GM19467 (cell line): ENCODE measurements at regions not wholly inside any gene's neighbourhood (a gene's known extent, or its start where the extent isn't known, plus 50 kb on each side); places are given as distances from the start of the nearest gene placed in this dataset.

ENCODE experiments used
- ATAC-seq: cut with Tn5 transposase; IDR thresholded peaks from one replicate; pipeline ENCODE4 v1.9.1; 2021; ENCODE audit warnings: mild to moderate bottlenecking, moderate library complexity; ENCODE audit not compliant: unreplicated experiment

DNA sequence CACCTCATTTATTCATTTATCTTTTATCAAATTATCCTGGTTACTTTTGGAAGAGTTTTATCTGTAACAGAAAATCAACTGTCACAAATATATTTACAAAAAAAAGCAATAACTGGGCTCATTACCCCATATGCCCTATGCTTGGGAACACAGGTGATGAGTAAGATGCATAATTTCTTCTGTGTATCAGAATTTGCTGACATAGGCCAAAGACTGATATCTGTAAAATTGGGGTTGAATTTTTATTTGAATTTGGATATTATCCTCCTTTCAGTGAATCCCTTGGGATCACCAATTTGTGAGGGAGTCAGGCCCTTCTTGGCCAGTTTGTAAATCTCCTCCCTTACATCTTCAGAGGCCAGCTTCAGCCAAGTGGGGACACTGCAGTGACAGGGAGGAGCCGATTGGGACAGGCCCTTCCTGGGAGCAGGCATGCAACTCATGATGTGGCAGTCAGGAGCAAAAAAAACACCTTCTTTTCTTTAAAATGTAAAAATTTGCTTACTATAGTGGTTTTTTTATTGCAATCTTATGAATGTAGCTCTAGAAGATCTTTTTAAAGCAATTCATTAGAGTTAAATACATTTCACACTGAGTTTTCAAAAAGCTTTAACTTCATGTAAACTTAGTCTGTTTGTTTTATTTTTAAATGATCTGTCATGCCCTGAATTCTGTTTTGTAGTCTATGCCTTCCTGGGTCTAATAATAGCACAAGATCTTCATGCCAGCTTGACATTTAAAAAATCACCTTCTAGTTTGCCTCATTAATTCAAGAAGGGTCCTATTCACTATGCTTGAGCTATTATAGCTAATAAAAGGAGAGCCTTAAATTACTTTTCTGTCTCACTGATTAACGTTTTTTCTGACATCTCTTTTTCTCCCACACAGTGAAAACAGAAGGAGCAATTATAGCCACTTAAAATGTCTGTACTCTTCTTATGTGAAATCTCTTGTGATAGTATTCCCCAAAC, 136.6 kb upstream of the SPRY1 start:
- no peak for ATAC-seq

DNA sequence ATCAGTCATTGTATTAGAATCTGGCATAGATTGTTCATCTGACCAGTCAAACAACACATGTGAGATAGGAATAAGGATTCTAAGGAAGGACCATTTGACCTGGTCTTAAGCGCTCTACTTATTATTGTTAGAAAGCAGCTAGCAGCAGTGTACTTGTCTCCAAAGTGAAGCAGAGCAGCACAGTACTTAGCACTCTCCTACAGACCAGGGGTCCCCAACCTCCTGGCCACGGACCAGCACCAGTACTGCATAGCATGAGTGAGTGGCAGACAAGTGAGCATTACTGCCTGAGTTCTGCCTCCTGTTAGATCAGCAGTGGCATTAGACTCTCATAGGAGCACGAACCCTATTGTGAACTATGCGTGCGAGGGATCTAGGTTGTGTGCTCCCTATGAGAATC, 135.9 kb upstream of the SPRY1 start:
- no peak for ATAC-seq

DNA sequence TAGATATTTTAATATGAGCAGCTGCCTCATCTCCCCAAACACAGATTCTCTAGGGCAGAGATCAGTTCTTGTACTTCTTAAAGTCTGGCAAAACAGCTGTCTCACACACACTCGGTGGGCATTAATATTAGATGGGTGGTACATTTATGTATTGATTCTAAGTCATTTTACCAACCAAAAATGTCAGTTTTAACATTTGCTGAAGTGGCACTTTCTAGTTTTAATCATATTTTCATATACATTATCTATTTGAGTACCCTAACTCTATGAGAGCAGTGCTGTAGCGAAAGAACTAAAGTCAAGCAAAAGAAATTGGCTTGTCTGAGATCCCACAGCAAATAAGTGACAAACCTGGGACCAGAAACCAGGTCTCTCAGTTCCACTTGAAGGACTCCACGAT, 134.5 kb upstream of the SPRY1 start:
- no peak for ATAC-seq

DNA sequence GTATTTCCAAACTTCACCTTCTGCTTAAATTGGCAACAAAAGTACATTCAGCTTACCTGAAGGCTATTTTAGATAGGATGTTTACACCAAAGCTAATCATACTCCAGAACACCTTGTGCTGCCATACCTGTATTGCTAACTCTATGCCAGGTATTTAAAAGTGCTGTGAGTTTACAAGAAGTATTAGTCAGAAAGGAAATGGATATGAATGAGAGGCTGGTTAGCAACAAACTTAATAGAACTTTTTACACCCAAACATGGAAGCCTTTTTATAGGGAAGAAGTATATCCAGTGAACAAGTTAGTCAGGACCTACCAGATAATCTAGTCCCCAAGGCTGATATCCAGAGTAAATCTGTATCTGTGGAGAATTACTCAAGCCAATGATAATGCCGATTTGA, 131.2 kb upstream of the SPRY1 start:
- no peak for ATAC-seq

DNA sequence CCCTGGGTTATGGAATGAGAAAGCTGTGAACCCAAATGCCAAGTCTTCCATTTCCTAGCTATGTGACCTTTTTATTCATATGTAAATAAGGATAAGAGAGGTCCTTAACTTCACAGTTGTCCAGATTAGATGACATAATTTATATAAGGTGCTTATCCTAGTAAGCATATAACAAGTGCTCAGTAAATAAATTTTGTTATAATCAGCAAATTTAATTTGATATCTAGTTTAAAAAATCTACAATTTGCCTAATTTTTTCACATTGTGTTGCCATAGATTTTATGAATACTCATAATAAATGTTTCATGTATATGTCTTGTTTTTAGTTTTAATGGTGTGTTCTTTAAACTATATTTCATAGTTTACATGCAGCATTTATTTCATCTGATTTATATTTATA, 130.4 kb upstream of the SPRY1 start:
- no peak for ATAC-seq

DNA sequence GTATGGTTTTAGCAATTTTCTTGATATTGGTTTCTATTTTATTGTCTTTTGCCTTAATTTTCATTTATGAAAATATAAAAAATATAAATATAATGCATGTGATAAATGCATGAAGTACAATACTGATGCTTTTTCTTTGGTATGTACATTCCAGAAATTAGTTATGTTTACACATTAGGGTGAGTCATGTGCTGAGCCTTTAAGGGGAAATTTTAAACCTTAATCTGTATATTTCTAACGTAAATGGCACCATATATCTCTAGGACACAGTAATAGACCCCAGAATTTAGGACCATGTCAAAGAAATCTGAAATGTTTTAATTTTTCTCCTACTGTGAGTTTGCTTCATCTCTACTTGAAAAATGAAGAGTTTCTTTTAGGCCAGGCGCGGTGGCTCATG, 117.8 kb upstream of the SPRY1 start:
- ATAC-seq: no peak

DNA sequence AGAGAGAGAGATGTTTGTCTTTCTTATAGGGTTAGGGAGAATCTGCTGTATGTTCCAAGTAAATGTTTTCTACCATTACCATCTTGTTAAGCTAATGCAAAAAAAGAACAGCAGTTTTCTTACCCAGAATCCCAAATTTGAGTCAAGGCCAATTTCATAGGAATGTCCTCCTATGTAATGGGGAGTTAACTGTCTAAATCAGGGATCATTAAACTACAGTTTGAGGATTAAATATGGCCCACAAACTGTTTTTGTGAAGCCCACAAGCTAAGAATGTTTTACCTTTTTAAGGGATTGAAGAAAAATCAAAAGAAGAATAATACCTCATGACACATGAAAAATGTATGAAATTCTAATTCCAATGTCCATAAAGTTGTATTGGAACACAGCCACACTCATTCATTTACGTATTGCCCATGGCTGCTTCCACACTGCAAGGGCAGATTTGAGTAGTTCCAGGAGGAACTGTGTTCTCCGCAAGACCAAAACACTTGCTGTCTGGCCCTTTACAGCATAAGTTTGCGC, 113.2 kb upstream of the SPRY1 start:
- ATAC-seq: no peak

DNA sequence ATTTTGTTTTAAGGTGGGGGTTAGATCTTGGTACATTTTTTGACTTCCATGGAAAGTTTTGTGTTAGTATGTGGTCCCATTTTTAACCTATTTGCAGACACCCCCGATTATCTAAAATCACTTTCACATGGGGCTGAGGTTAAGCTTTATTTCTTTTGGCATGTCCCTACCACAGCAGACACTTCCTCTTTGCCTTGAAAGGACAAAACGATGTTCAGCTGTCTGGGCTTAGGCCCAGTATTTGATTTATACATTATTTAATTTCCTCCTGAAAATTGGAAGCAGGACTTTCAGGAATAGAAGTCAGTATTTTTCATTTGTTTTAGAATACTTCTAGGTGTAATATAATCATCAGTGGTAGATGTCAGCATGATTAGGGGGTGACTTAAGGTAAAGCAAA, 112.4 kb upstream of the SPRY1 start:
- no peak for ATAC-seq

DNA sequence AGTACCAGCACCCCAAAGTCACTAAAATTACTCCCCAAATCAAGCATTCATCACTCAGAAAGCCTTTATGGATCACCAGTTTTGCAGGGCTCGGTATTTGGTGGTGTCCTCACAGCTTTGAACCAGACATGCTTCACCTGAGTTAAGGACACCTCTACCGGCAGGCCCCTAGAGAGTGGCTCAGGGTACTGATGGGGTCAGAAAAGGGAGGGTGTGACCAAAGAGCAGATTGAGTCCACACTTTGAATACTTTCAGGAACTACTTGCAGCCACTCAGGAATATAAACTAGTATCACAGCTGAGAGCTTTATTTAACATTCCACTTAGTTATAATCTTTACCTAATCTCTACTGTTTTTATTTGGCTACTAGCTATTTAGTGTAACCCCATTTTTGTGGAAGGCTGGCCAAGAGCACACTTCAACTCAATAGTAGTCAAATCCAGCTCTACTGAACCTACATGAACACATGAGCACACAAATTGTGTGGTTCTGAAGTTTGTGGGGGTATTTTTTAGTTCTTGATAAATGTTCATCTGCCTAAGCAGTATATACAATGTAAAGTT, 109.6 kb upstream of the SPRY1 start:
- no peak for ATAC-seq

DNA sequence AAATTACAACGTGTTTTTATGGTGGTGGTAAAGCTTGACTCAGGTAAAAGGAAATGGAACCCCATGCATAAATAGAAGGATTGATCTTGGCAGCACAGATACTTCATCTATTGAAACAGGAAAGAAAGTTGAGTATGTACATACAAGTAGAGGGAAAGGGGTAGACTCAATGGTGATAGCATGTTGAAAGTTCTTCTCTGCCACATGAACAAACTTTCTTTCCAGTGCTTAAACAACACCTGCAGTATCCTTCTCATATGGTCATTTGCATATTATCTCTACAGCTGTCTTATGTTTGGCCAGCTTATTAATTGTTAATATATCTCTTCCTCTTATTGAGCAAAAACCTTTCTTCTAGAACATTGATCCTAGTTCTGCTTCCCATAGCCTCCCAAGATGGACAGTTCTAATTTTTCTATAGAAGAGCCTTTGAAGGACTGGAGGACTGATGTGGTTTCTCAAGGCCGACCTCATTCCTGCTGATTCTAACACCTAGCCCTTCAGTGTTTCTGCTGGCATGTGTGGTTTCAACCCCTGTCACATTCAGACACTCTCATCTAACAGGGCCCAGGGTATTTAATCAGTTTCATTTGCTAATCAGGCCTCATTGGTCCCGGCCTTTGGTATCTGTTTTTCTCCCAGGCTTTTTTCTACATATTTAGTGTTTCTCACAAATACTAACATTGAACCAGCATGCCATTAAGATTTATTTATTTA, 108.1 kb upstream of the SPRY1 start:
- peak; percentile 89 for ATAC-seq

DNA sequence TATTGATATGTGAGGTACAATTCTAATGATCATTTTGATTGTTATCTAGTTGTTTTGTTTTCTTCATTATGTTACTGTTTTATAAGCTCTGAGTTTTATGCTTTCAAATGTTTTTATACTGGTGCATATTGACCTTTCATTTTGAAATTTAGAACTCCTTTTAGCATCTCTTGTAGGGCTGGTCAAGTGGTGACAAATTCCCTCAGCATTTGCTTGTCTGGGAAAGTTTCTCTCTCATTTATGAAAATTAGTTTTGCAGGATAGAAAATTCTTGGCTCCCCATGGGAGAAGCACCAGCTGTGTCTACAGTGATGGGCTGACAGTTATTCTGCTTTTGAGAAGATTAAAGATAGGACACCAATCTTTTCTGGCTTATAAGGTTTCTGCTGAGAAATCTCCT, 105.3 kb upstream of the SPRY1 start:
- no peak for ATAC-seq

DNA sequence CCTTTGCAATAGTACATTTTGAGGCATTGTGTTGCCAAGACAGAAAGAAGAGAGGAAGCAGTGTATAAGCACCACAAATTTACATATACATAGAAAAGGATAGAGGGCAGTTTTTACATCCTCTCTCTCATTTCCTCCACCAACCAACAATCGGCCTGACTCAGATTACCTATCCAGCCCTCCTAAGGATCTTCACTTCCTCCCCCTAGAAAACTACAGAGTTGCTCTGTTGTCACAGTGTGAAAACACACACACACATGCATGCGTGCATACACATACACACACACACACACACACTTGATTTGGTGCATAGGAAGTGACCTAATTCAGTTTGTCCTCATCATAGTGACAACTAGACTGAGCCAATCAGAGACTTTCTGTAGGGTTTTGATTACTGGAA, 98.8 kb upstream of the SPRY1 start:
- no peak for ATAC-seq

DNA sequence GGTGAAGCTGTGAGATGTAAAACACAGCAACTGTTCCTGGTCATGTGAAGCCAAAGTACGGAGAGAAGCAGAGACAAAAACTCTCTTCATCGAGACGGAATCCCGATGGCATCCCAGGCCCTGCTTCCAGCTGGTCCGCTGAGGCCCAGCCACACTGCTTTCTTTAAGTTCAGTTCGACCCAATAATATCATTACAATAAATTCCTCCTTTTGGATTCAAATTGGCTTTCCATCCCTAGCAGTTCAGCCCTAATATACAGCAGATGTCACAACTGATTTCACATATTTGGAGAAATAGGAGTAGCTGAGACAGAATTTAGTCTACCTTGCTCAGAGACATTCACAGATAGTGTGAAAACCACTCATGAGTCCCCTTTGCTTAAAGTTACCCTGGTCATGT, 98.3 kb upstream of the SPRY1 start:
- no peak for ATAC-seq

DNA sequence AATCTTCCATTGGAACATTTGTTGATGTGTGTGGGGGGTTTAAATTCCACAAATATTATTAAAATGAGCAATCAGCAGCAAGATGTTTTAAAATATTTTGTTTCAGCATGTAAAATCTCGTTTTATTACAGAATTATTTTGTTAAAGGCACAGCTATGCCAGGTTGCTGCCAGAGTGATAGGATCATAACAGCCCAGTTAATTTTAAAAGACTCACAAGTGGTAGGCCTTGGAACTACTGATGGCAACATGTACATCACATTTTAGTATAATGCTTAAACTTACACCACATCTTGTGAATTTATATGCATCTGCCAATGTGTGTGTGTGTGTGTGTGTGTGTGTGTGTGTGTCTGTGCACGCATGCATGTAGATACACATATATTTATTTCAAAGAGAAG, 97.8 kb upstream of the SPRY1 start:
- no peak for ATAC-seq

DNA sequence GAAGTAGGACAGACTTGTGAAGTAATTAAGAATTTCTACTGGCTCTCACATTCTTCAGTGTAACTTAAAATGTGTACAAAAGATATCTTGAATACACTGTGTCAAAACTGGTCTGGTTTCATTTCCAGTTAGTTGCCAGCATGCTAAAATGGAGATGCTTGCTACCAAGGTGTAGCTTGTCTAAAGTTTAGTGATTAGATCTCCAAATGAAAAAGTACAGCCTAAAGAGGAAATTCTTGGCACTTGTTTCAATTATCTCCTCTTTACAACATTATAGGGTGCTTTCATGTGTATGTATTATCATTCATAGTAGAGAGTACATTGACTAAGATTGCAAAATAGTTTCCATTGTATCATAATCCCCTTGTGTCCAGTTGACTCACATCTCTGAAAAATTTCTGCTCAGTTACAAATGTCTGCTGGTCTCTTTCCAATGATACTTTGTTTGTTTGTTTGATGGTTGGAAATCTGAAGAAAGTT, 97.3 kb upstream of the SPRY1 start:
- no peak for ATAC-seq

DNA sequence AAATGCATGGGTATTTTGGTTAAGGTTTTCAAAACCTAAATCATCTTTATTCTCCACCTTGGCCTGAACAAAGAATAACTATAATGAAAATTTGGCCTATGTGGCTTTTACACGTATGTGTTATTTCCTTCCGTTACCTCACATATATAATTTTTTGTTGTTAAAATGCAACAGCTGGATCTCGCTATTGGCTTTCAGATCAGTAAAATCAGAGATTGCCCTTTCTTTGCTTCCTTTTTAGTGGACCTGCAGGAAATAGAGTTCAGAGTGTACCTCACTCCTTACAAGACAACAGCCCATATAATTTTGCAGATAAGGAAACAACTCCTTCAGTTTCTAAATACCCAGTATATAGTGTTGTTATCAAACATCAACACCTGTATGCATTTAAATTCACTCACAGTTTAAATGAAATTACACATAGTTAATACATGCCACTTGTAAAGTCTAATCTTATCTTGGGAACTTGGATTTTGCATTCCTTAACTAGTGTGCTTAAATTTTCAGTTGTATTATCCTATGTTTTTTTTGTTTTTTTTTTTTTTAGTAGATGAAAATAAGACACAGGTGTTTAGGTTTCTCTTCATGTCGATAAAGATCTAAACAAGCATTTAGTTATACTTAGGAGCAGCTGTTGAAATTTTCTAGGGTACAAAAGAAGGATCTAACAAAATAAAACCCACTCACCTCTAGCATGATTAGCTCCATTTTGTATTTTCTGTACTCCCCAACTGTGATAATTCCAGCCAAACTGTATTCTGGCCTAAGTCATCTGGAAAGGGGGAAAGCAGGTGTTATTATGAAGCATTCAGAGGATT, 96.2 kb upstream of the SPRY1 start:
- ATAC-seq: no peak

DNA sequence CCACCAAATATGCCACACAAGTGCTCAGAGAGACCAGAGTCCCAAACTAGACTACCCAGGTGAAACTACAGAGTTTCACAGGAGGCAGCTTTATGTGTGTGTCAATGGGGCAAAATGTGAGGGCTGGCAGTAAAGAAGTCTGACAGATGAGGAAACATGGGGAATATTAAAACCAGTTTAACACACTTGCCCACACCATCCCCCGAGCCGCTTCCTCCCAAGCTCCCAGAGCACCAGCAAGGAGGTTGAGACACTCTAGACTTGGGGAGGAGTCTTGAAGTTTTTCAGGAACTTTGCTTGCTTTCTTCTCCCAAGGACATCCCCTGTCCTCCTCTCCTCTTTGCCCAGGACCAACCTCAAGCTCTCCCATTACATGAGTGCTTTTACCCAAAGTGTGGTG, 94.7 kb upstream of the SPRY1 start:
- no peak for ATAC-seq

DNA sequence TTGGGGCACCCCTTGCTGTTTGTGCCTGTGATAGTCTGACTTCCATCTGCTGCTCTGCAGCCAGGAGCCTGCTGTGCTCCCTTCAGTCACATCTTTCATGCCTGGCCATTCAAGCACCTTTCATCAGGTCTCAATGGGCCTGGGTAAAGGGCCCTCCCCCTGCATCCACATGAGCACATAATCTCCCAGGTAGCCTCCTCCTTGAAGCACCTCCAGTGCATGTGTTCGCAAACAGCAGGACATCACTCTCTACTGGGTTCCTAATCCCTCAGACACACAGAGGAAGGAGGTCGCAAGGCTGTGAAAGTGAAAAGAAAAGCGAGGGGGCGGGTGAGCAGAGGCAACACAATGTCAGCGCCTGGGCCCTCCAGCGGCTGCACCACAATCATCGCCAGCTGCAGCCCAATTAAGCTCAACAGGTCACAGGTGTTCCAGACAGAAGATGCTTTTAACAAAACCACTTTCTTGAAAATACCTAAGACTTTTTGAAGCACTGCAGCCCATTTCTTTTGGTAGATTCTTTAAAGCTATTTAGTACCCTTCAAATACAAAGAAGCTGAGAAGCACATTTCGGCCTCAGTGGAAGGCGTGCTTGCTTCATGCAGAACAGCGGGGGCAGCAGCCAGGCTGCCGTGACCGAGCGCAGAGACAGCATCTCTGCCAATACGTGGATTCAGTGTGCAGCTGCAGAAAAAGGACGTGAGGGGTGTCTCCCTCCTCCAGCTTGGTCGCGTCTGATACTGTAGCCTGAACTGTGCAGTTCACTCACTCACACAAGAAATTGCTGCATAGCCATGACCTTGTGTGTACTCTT, 92.2 kb upstream of the SPRY1 start:
- ATAC-seq: no peak

DNA sequence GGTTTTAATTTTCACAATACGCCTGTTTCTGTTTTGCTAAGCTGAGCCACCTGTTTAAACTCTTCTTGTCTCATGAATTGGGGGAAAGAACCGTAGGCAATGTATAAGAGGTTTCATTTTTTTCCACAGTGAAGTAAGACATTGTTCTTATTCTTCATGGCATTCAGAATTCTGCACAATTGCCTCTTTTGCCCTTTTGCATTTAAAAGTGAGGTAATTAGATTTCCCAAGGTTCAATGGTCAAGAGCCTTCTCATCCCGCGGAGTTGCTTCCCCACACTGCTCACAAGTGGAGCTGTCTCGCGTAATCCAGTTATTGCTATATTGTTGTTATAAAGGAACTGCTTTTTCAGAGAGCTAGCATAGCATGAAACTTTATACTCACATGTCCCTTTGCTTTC, 90.9 kb upstream of the SPRY1 start:
- ATAC-seq: no peak

DNA sequence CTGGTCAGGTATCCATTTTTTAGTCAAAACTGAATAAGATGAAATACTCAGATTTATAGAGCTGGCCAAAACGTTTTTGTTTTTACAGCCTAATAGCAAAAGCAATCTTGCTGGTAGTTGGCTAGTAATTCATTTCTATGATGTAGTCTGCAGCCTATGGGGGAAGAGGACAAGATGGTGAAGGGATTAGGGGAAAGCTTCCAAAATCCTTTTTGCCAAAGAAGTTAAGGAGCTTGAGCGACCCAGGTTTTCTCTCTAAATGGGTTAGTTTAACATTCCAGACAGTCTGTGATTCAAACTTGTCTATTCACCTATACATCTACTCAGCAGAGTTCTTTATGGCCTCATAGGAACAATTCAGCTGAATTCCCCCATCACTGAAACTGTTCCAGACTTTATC, 89.8 kb upstream of the SPRY1 start:
- no peak for ATAC-seq
